ENCODE measurements at regions not wholly inside any gene's neighbourhood (a gene's known extent, or its start where the extent isn't known, plus 50 kb on each side); places are given as distances from the start of the nearest gene placed in this dataset.

GRCh38 chr20:18984238-18985200, 170.9 kb downstream of the SCP2D1 start (continued):
- TF ChIP-seq ZBTB33 (IDR thresholded peaks at IDR 0.05; ENCODE audit: borderline replicate concordance, low read depth) (no peak), SMC3 (IDR thresholded peaks at IDR 0.05; ENCODE audit: low read depth, low read length) (no peak), RXRA (IDR thresholded peaks at IDR 0.05; ENCODE audit: borderline replicate concordance, low read depth) (no peak), POLR2AphosphoS5 (IDR thresholded peaks at IDR 0.05; ENCODE audit: low read depth, low read length) (no peak), CTCF (IDR thresholded peaks at IDR 0.05) (no peak), MEF2A (IDR thresholded peaks at IDR 0.05; ENCODE audit: borderline replicate concordance, low read depth) (no peak), GATA2 (CRISPR knock-in tag; IDR thresholded peaks at IDR 0.05) (no peak), FOXM1 (IDR thresholded peaks at IDR 0.05; ENCODE audit: low read depth) (no peak), TCF12 (IDR thresholded peaks at IDR 0.05) (no peak), JUND (IDR thresholded peaks at IDR 0.05) (no peak), RAD21 (IDR thresholded peaks at IDR 0.05; ENCODE audit: low read length) (no peak), EZH2phosphoT487 (IDR thresholded peaks at IDR 0.05; ENCODE audit: borderline replicate concordance, low read depth) (no peak)

- no peaks in the 10 kb centered on the region for H3F3A ChIP-seq (replicated peaks; ENCODE audit: insufficient read depth)
- no peak overlapping the region for H3K4me2 ChIP-seq
- H3K79me2 ChIP-seq (ENCODE audit: insufficient read depth), result no peaks in the 10 kb centered on the region
- no peak overlapping the region for H3K4me3 ChIP-seq (ENCODE audit: low read depth in 2 of 2, low read length in 1 of 2)
- H3K9me2 ChIP-seq, result no peaks in the 10 kb centered on the region
- H4K20me1 ChIP-seq (ENCODE audit: insufficient read depth), result no peaks in the 10 kb centered on the region
- no peak overlapping the region for H3K27ac ChIP-seq (ENCODE audit: low read depth in 2 of 2, low read length in 1 of 2)
- ChIA-PET CTCF (no interaction called here), POLR2A (no interaction called here)
- H3K36me3 ChIP-seq (replicated peaks in 1 of 2; ENCODE audit: control insufficient read depth in 1 of 2, insufficient read depth in 2 of 2, low read length in 1 of 2), result no peaks in the 10 kb centered on the region
- no peaks in the 10 kb centered on the region for H3K4me1 ChIP-seq (ENCODE audit: control insufficient read depth in 1 of 2, insufficient read depth in 2 of 2, low read depth in 1 of 2, low read length in 1 of 2)
- H2AFZ ChIP-seq (ENCODE audit: low read depth), result no peak overlapping the region
- no peak overlapping the region for H3K9ac ChIP-seq
- no peak for DNase-seq
- no peaks in the 10 kb centered on the region for H3K27me3 ChIP-seq (ENCODE audit: insufficient read depth)
- WGBS (ENCODE audit: low lambda C conversion rate), result 10% methylated on average over 4 of the region's 5 CpGs
- H3K9me3 ChIP-seq, result no peaks in the 10 kb centered on the region
- TF ChIP-seq REST (IDR thresholded peaks at IDR 0.05; ENCODE audit: low read depth, low read length), result no peak
- TF ChIP-seq ELF1 (IDR thresholded peaks at IDR 0.05), result no peak
- no peak for TF ChIP-seq MAX (IDR thresholded peaks at IDR 0.05; ENCODE audit: low read depth)
- TF ChIP-seq TCF12 (IDR thresholded peaks at IDR 0.05), result no peak
- no peak for TF ChIP-seq USF2 (IDR thresholded peaks at IDR 0.05; ENCODE audit: borderline replicate concordance, low read depth, low read length)
- no peak for TF ChIP-seq TEAD4 (IDR thresholded peaks at IDR 0.05; ENCODE audit: borderline replicate concordance, insufficient read depth)
- no peak for TF ChIP-seq GABPA (IDR thresholded peaks at IDR 0.05; ENCODE audit: low read depth)
- no peak for TF ChIP-seq EP300 (IDR thresholded peaks at IDR 0.05; ENCODE audit: borderline replicate concordance in 1 of 2, low read depth in 1 of 2, low read length in 1 of 2)
- no peak for TF ChIP-seq RXRA (IDR thresholded peaks at IDR 0.05; ENCODE audit: borderline replicate concordance, low read depth)
- TF ChIP-seq GATA2 (CRISPR knock-in tag; IDR thresholded peaks at IDR 0.05), result no peak
- TF ChIP-seq NFIC (IDR thresholded peaks at IDR 0.05; ENCODE audit: borderline replicate concordance), result no peak
- no peak for TF ChIP-seq PBX3 (IDR thresholded peaks at IDR 0.05)
- TF ChIP-seq POLR2AphosphoS5 (IDR thresholded peaks at IDR 0.05; ENCODE audit: low read depth, low read length), result no peak
Observed at GRCh38 chr20:18985551-18985950, 172.0 kb downstream of the SCP2D1 start.
